Osteoblast (primary cell): ENCODE measurements at regions not wholly inside any gene's neighbourhood (a gene's known extent, or its start where the extent isn't known, plus 50 kb on each side); places are given as distances from the start of the nearest gene placed in this dataset.
"Not testable (repeated sequence)": the region's sequence is repeated elsewhere in the genome, so short reads cannot be mapped to it uniquely, and the experiment has no call there.

ENCODE experiments used
- DNase-seq: peaks from one replicate; pipeline ENCODE4 v3.0.0; 2011; ENCODE audit warnings: low spot score, mixed read lengths; ENCODE audit not compliant: insufficient read length; ENCODE audit errors: missing footprints
- H2AFZ ChIP-seq: 2 replicates; pipeline ENCODE4 v1.6.0; 2011; ENCODE audit warnings: mild to moderate bottlenecking, low read length
- H3K27ac ChIP-seq: 2 replicates; pipeline ENCODE4 v1.5.1; 2011; ENCODE audit warnings: mild to moderate bottlenecking, low read depth, low read length, moderate library complexity
- H3K27me3 ChIP-seq: 2 replicates; pipeline ENCODE4 v1.6.0; 2012; ENCODE audit warnings: mild to moderate bottlenecking, control low read depth, inconsistent platforms, low read length, moderate library complexity; ENCODE audit not compliant: insufficient read depth
- H3K36me3 ChIP-seq: 2 replicates; pipeline ENCODE4 v1.5.1; 2011; ENCODE audit warnings: mild to moderate bottlenecking, low read length, control low read depth, moderate library complexity; ENCODE audit not compliant: insufficient read depth
- H3K4me1 ChIP-seq: 2 replicates; pipeline ENCODE4 v1.5.1; 2011; ENCODE audit warnings: mild to moderate bottlenecking, low read length, control low read depth, moderate library complexity; ENCODE audit not compliant: insufficient read depth
- H3K4me2 ChIP-seq: 2 replicates; pipeline ENCODE4 v1.6.0; 2011; ENCODE audit warnings: mild to moderate bottlenecking, low read length; ENCODE audit not compliant: insufficient read depth
- H3K4me3 ChIP-seq: fragments of 200-600 bp; sonication (generic); 3 replicates; pipeline ENCODE4 v1.5.1; 2012; ENCODE audit warnings: mild to moderate bottlenecking, low read length, inconsistent platforms; ENCODE audit not compliant: insufficient read depth
- H3K79me2 ChIP-seq: 2 replicates; pipeline ENCODE4 v1.6.0; 2012; ENCODE audit warnings: mild to moderate bottlenecking, low read length, control low read depth, inconsistent platforms; ENCODE audit not compliant: insufficient read depth
- H3K9me3 ChIP-seq: 2 replicates; pipeline ENCODE4 v1.5.1; 2011; ENCODE audit warnings: low read depth, low read length, control low read depth
- H4K20me1 ChIP-seq: 2 replicates; pipeline ENCODE4 v1.6.0; 2012; ENCODE audit warnings: mild to moderate bottlenecking, low read length, control low read depth; ENCODE audit not compliant: insufficient read depth
- TF ChIP-seq, protein P1 (sequence below): IDR thresholded peaks from 2 replicates; pipeline ENCODE4 v1.5.1; 2011; ENCODE audit warnings: mild to moderate bottlenecking, low read depth, low read length, moderate library complexity; ENCODE audit errors: extremely low read depth

DNA sequence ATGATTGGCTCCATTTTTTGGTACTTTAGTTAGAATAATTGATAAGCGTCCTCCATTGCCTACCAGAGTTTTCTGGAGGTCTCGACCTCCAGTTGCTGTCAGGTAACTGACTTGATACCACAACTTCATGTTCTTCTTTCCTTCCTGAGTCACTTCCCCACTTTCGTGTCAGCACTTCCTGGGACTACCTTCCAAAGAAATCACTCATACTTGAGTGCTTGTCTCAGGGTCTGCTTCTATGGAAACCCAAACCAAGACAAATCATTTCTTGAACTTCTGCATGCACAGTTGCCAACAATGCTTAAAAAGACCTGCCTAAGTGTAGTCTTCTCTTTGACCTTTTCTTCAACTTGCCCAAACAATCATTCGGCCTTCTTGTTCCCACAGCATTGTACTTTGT, 210.3 kb upstream of the ETAA1 start:
- Histone ChIP-seq H3K4me2 (no peak overlapping the region), H3K9me3 (no peaks in the 10 kb centered on the region), H3K79me2 (no peaks in the 10 kb centered on the region), H3K27me3 (no peaks in the 10 kb centered on the region), H3K36me3 (no peaks in the 10 kb centered on the region), H3K27ac (no peak overlapping the region), H3K4me1 (no peaks in the 10 kb centered on the region), H3K4me3 (no peak overlapping the region), H2AFZ (no peak overlapping the region), H4K20me1 (no peaks in the 10 kb centered on the region)
- no peak for DNase-seq
- TF ChIP-seq, protein P1, sequence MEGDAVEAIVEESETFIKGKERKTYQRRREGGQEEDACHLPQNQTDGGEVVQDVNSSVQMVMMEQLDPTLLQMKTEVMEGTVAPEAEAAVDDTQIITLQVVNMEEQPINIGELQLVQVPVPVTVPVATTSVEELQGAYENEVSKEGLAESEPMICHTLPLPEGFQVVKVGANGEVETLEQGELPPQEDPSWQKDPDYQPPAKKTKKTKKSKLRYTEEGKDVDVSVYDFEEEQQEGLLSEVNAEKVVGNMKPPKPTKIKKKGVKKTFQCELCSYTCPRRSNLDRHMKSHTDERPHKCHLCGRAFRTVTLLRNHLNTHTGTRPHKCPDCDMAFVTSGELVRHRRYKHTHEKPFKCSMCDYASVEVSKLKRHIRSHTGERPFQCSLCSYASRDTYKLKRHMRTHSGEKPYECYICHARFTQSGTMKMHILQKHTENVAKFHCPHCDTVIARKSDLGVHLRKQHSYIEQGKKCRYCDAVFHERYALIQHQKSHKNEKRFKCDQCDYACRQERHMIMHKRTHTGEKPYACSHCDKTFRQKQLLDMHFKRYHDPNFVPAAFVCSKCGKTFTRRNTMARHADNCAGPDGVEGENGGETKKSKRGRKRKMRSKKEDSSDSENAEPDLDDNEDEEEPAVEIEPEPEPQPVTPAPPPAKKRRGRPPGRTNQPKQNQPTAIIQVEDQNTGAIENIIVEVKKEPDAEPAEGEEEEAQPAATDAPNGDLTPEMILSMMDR = no peak

DNA sequence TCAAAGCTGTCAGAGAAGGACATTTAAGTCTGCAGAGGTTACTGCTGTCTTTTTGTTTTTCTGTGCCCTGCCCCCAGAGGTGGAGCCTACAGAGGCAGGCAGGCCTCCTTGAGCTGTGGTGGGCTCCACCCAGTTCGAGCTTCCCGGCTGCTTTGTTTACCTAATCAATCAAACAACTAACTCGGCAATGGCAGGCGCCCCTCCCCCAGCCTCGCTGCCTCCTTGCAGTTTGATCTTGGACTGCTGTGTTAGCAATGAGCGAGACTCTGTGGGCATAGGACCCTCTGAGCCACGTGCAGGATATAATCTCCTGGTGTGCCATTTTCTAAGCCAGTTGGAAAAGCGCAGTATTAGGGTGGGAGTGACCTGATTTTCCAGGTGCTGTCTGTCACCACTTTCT, 201.8 kb upstream of the ETAA1 start:
- H3K4me3 ChIP-seq, H3K27ac ChIP-seq, H3K36me3 ChIP-seq, H3K9me3 ChIP-seq, H3K4me1 ChIP-seq, H3K79me2 ChIP-seq, H2AFZ ChIP-seq, DNase-seq, H3K27me3 ChIP-seq, H3K4me2 ChIP-seq, H4K20me1 ChIP-seq: not testable (repeated sequence)

DNA sequence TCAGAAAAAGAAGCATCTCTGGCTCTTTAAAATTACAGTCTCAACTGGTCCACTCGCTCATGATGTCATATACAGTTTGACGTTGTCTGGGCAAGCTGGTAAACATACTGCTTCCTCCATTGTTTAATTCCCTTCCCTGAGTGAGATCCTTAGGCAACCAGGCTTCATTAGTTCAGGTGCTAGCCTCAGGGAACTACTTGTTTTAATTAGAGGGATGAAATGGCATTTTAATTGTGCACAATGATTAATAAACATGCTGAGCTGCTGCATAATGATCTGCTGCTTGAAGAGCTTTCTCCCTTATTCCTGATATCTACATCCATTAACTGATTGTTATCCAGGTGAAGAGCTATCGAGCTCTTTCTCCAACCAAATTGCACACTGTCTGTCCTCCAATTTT, 195.6 kb upstream of the ETAA1 start:
- no peaks in the 10 kb centered on the region for H3K9me3 ChIP-seq
- no peaks in the 10 kb centered on the region for H3K36me3 ChIP-seq
- H2AFZ ChIP-seq = no peak overlapping the region
- H3K27me3 ChIP-seq = no peaks in the 10 kb centered on the region
- no peak overlapping the region for H3K27ac ChIP-seq
- H3K4me1 ChIP-seq = no peaks in the 10 kb centered on the region
- no peak for DNase-seq
- H3K4me3 ChIP-seq = no peak overlapping the region
- H3K4me2 ChIP-seq = no peak overlapping the region
- TF ChIP-seq, protein P1 = no peak
- no peaks in the 10 kb centered on the region for H3K79me2 ChIP-seq
- H4K20me1 ChIP-seq = no peaks in the 10 kb centered on the region

DNA sequence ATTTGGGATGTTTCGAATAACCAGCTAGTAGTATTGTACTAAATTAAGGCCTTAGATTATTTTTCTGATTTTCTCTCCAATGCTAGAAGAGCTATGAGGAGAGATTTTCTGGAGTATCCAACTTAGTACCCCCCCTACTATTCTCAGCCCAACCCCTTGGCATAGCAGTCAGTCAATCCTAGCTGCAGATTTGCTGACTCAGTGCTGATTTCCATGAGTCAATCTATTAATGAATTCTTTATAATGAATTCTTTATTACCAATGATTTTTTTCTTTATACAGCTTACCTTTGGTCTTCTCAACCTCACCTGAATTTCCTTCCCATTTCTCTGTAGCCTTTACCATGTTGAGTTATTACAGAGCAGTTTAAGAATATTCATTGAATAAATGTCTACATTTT, 192.8 kb upstream of the ETAA1 start:
- Histone ChIP-seq H3K4me1 (no peaks in the 10 kb centered on the region), H3K4me2 (no peak overlapping the region), H3K36me3 (no peaks in the 10 kb centered on the region), H3K79me2 (no peaks in the 10 kb centered on the region), H3K27me3 (no peaks in the 10 kb centered on the region), H3K4me3 (no peak overlapping the region), H3K27ac (no peak overlapping the region), H2AFZ (no peak overlapping the region), H4K20me1 (no peaks in the 10 kb centered on the region), H3K9me3 (no peaks in the 10 kb centered on the region)
- DNase-seq = no peak
- TF ChIP-seq, protein P1 = no peak
